ENCODE measurements at regions not wholly inside any gene's neighbourhood (a gene's known extent, or its start where the extent isn't known, plus 50 kb on each side); places are given as distances from the start of the nearest gene placed in this dataset.
"Not testable (repeated sequence)": the region's sequence is repeated elsewhere in the genome, so short reads cannot be mapped to it uniquely, and the experiment has no call there.

- DNase-seq: no peak
Measured at GRCh38 chr12:19999805-20000138, 368.6 kb upstream of the PDE3A start.

GRCh38 chr12:20000229-20000849, 368.0 kb upstream of the PDE3A start:
- no peak for DNase-seq

- DNase-seq: no peak
Measured at GRCh38 chr12:20003252-20003651, 365.1 kb upstream of the PDE3A start.

- no peak for DNase-seq
Measured at GRCh38 chr12:20004952-20005351, 363.4 kb upstream of the PDE3A start.

- DNase-seq: no peak
Measured at GRCh38 chr12:20006871-20007730, 361.2 kb upstream of the PDE3A start.

GRCh38 chr12:20009965-20010364, 358.4 kb upstream of the PDE3A start:
- DNase-seq: not testable (repeated sequence)

- DNase-seq: no peak
Measured at GRCh38 chr12:20011200-20011599, 357.1 kb upstream of the PDE3A start.

GRCh38 chr12:20017802-20018201, 350.5 kb upstream of the PDE3A start:
- no peak for DNase-seq

GRCh38 chr12:20018406-20018805, 349.9 kb upstream of the PDE3A start:
- no peak for DNase-seq

GRCh38 chr12:20024194-20024593, 344.1 kb upstream of the PDE3A start:
- no peak for DNase-seq

- DNase-seq: no peak
Measured at GRCh38 chr12:20028033-20028432, 340.3 kb upstream of the PDE3A start.

GRCh38 chr12:20030826-20031225, 337.5 kb upstream of the PDE3A start:
- no peak for DNase-seq

GRCh38 chr12:20039562-20039961, 328.8 kb upstream of the PDE3A start:
- DNase-seq: no peak

- DNase-seq: no peak
Measured at GRCh38 chr12:20040184-20040583, 328.2 kb upstream of the PDE3A start.

GRCh38 chr12:20040831-20041230, 327.5 kb upstream of the PDE3A start:
- no peak for DNase-seq

- no peak for DNase-seq
Measured at GRCh38 chr12:20044351-20044750, 324.0 kb upstream of the PDE3A start.

GRCh38 chr12:20044846-20045245, 323.5 kb upstream of the PDE3A start:
- DNase-seq: no peak

GRCh38 chr12:20047901-20048300, 320.4 kb upstream of the PDE3A start:
- no peak for DNase-seq

GRCh38 chr12:20050221-20050620, 318.1 kb upstream of the PDE3A start:
- no peak for DNase-seq

GRCh38 chr12:20053782-20054181, 314.6 kb upstream of the PDE3A start:
- DNase-seq: no peak

- no peak for DNase-seq
Measured at GRCh38 chr12:20055856-20056255, 312.5 kb upstream of the PDE3A start.

GRCh38 chr12:20057398-20057797, 310.9 kb upstream of the PDE3A start:
- DNase-seq: no peak

- no peak for DNase-seq
Measured at GRCh38 chr12:20063116-20063515, 305.2 kb upstream of the PDE3A start.

- no peak for DNase-seq
Measured at GRCh38 chr12:20077618-20078017, 290.7 kb upstream of the PDE3A start.

GRCh38 chr12:20089077-20089476, 279.3 kb upstream of the PDE3A start:
- no peak for DNase-seq

Data from NCI-H1048 (cell line).